K562 (cell line): ENCODE measurements at regions not wholly inside any gene's neighbourhood (a gene's known extent, or its start where the extent isn't known, plus 50 kb on each side); places are given as distances from the start of the nearest gene placed in this dataset.

ENCODE experiments used
- ATAC-seq: fragments of 200-7000 bp; cut with Tn5 transposase; 3 replicates; pipeline ENCODE4 v1.9.1; 2020; ENCODE audit warnings: moderate library complexity
- BruUV-seq: library from RNA; stranded (reverse); fragments of 400-500 nt; replicated peaks from 2 replicates; lab custom pipeline; 2021; lab: Mats Ljungman, UMichigan
- CTCF ChIA-PET: fragments of 300-600 bp; formaldehyde crosslinking; extraction: SDS; loops from one replicate; lab custom pipeline; 2021; ENCODE audit warnings: low intra/inter-chr PET ratio; lab: Yijun Ruan, JAX
- POLR2A ChIA-PET: fragments of 300-600, 350-650 bp; sonication (Branson Sonifier 250); formaldehyde crosslinking; extraction: SDS; loops from one replicate; lab custom pipeline; 2021; ENCODE audit warnings: antibody characterized with exemption, inconsistent platforms; lab: Yijun Ruan, JAX
- DNase-seq, 4 experiments: peaks; one replicate each; pipeline versions ENCODE4 v3.0.0 to v3.0.0-alpha.2; 2011 to 2018; ENCODE audit warnings: low spot score in 3 of 4, mixed read lengths in 3 of 4; ENCODE audit errors: extremely low read depth in 1 of 4
- FAIRE-seq: peaks from 2 replicates; lab custom pipeline; 2011; peaks lifted over from hg19 to GRCh38; lab: Jason Lieb, UNC
- H2AFZ ChIP-seq: 2 replicates; pipeline ENCODE4 v1.6.0; 2011; ENCODE audit warnings: low read depth, low read length, control low read depth, inconsistent platforms
- H3K27ac ChIP-seq: fragments of 200-600 bp; 3 replicates; pipeline ENCODE4 v1.8.0; 2011; ENCODE audit warnings: low read depth, mild to moderate bottlenecking, control low read depth, inconsistent platforms, low read length, moderate library complexity, mixed read lengths; ENCODE audit errors: extremely low read depth
- H3K27me3 ChIP-seq, 2 experiments: fragments of 300-600 bp in 1 of 2; 2 replicates in 1 of 2; 3 replicates in 1 of 2; pipeline versions ENCODE4 v1.6.0 to v1.8.0; 2011; ENCODE audit warnings: inconsistent platforms in 2 of 2, low read length in 2 of 2, mild to moderate bottlenecking in 1 of 2, mixed read lengths in 1 of 2, moderate library complexity in 1 of 2; ENCODE audit not compliant: control insufficient read depth in 2 of 2, insufficient read depth in 2 of 2
- H3K36me3 ChIP-seq: fragments of 300-600 bp; 3 replicates; pipeline ENCODE4 v1.8.0; 2011; ENCODE audit warnings: mild to moderate bottlenecking, low read length, inconsistent platforms; ENCODE audit not compliant: control insufficient read depth, insufficient read depth
- H3K4me1 ChIP-seq, 2 experiments: fragments of 200-600 bp in 1 of 2; replicated peaks in 1 of 2; 2 replicates in 1 of 2; 3 replicates in 1 of 2; pipeline versions ENCODE4 v1.5.1 to v1.8.0; 2011; ENCODE audit warnings: inconsistent platforms in 2 of 2, low read length in 2 of 2, mild to moderate bottlenecking in 1 of 2, mixed read lengths in 1 of 2, moderate library complexity in 1 of 2; ENCODE audit not compliant: control insufficient read depth in 2 of 2, insufficient read depth in 2 of 2
- H3K4me2 ChIP-seq: 2 replicates; pipeline ENCODE4 v1.6.1; 2011; ENCODE audit warnings: low read length, control low read depth, inconsistent platforms, mixed read lengths; ENCODE audit not compliant: insufficient read depth
- H3K4me3 ChIP-seq: fragments of 200-600 bp; sonication (generic), shearing (Covaris generic); 2 replicates; pipeline ENCODE4 v1.5.1; 2016; ENCODE audit warnings: control low read depth, inconsistent platforms
- H3K79me2 ChIP-seq: fragments of 200-600 bp; 3 replicates; pipeline ENCODE4 v1.8.0; 2011; ENCODE audit warnings: low read length, inconsistent platforms; ENCODE audit not compliant: control insufficient read depth, insufficient read depth
- H3K9ac ChIP-seq, 2 experiments: 2 replicates each; pipeline versions ENCODE4 v1.6.0 to v1.6.1; 2011; ENCODE audit warnings: low read depth in 2 of 2, low read length in 2 of 2, control low read depth in 1 of 2, inconsistent platforms in 1 of 2, mild to moderate bottlenecking in 1 of 2, mixed read lengths in 1 of 2; ENCODE audit not compliant: insufficient read depth in 1 of 2
- H3K9me1 ChIP-seq: one replicate; pipeline ENCODE4 v1.6.0; 2011; ENCODE audit warnings: inconsistent platforms, mild to moderate bottlenecking, low read length, moderate library complexity; ENCODE audit not compliant: control insufficient read depth, insufficient read depth
- H3K9me3 ChIP-seq: replicated peaks from 2 replicates; pipeline ENCODE4 v1.5.1; 2011; ENCODE audit warnings: low read depth, low read length, inconsistent platforms; ENCODE audit not compliant: control insufficient read depth, insufficient read depth
- H4K20me1 ChIP-seq: replicated peaks from 2 replicates; pipeline ENCODE4 v1.6.1; 2011; ENCODE audit warnings: low read length, inconsistent platforms, mixed read lengths; ENCODE audit not compliant: control insufficient read depth, insufficient read depth
- DPF2 ChIP-seq: fragments of 450-650 bp; IDR thresholded peaks from 2 replicates; pipeline ENCODE4 v1.6.1; 2016
- EHMT2 ChIP-seq: fragments of 450-650 bp; IDR thresholded peaks from 2 replicates; pipeline ENCODE4 v1.6.1; 2018; ENCODE audit warnings: antibody characterized with exemption
- FIP1L1 ChIP-seq: fragments of 200-400 bp; formaldehyde crosslinking; IDR thresholded peaks from 2 replicates; pipeline ENCODE4 v1.6.1; 2018; ENCODE audit warnings: mild to moderate bottlenecking, low read depth, low read length; ENCODE audit not compliant: poor library complexity, severe bottlenecking
- GATAD2A ChIP-seq: fragments of 450-650 bp; IDR thresholded peaks from 2 replicates; pipeline ENCODE4 v1.6.1; 2017
- HDAC3 ChIP-seq: fragments of 450-650 bp; IDR thresholded peaks from 2 replicates; pipeline ENCODE4 v1.6.1; 2018; ENCODE audit warnings: borderline replicate concordance, mild to moderate bottlenecking, moderate library complexity; ENCODE audit not compliant: partially characterized antibody
- JUN ChIP-seq, 2 experiments: sonication (generic) in 1 of 2; formaldehyde crosslinking in 1 of 2; IDR thresholded peaks; 2 replicates each; pipeline versions ENCODE4 v1.6.1 to v1.8.0; 2012 to 2022; ENCODE audit warnings: borderline replicate concordance in 2 of 2, mild to moderate bottlenecking in 2 of 2, improper control_type of control experiment in 1 of 2, low read depth in 1 of 2, low read length in 1 of 2, missing genetic modification reagents in 1 of 2
- MTA1 ChIP-seq: fragments of 450-650 bp; IDR thresholded peaks from 2 replicates; pipeline ENCODE4 v1.6.1; 2017; ENCODE audit warnings: borderline replicate concordance
- NR0B1 ChIP-seq: fragments of 450-650 bp; IDR thresholded peaks from one replicate; pipeline ENCODE4 v1.6.1; 2018; ENCODE audit warnings: mild to moderate bottlenecking, moderate library complexity; ENCODE audit not compliant: partially characterized antibody
- POLR3G ChIP-seq: IDR thresholded peaks from 2 replicates; pipeline ENCODE4 v1.6.1; 2011; ENCODE audit not compliant: insufficient read length, insufficient replicate concordance; ENCODE audit errors: extremely low read depth
- SFPQ ChIP-seq: fragments of 200-400 bp; formaldehyde crosslinking; IDR thresholded peaks from 2 replicates; pipeline ENCODE4 v1.6.1; 2017; ENCODE audit warnings: mild to moderate bottlenecking, low read depth, low read length, moderate library complexity
- STAG1 ChIP-seq: sonication (generic); formaldehyde crosslinking; IDR thresholded peaks from 2 replicates; pipeline ENCODE4 v1.5.0; 2020; ENCODE audit warnings: missing genetic modification reagents, borderline replicate concordance
- TRIM24 ChIP-seq, 2 experiments: fragments of 450-650 bp; IDR thresholded peaks; 2 replicates each; pipeline ENCODE4 v1.6.1; 2016
- ZNF12 ChIP-seq: sonication (generic); formaldehyde crosslinking; IDR thresholded peaks from 2 replicates; pipeline ENCODE4 v1.4.0; 2020; ENCODE audit warnings: mild to moderate bottlenecking, missing genetic modification reagents
- ZNF277 ChIP-seq: fragments of 250-450 bp; sonication (Bioruptor Pico); IDR thresholded peaks from 2 replicates; pipeline ENCODE4 v1.8.0; 2022; ENCODE audit warnings: inconsistent platforms, mild to moderate bottlenecking, moderate library complexity, borderline replicate concordance
- WGBS: fragments of 100-300 bp; shearing (Covaris generic); methylation state at CpG from one replicate; pipeline ENCODE4 v1.1.6; 2016; ENCODE audit warnings: low coverage, mixed read lengths; ENCODE audit not compliant: insufficient coverage; ENCODE audit errors: missing lambda C conversion rate; 5-methylcytosine and 5-hydroxymethylcytosine counted together
- in situ Hi-C: fragments of 300-500 bp; cut with MboI; formaldehyde crosslinking; loops from 4 replicates; pipeline ENCODE4 v1.15.0; 2018; ENCODE audit warnings: inconsistent platforms, mixed read lengths
- intact Hi-C: fragments of 100-400 bp; cut with micrococcal nuclease; formaldehyde crosslinking; loops from 2 replicates; pipeline ENCODE4 v1.14.2; 2022

GRCh38 chr3:44120721-44121582, 120.7 kb upstream of the TOPAZ1 start:
- Histone ChIP-seq H3K4me3 (no peak overlapping the region), H3K4me1 (no peaks in the 10 kb centered on the region), H3K79me2 (no peaks in the 10 kb centered on the region), H3K9ac (no peak overlapping the region), H3K4me2 (no peak overlapping the region), H3K9me3 (no peaks in the 10 kb centered on the region), H4K20me1 (no peaks in the 10 kb centered on the region), H3K27ac (no peak overlapping the region), H3K36me3 (no peaks in the 10 kb centered on the region), H2AFZ (no peak overlapping the region), H3K27me3 (peaks cover 3 to 39% of the 10 kb centered on the region in 2 experiments; a peak in 4 of 5 replicates), H3K9me1 (no peaks in the 10 kb centered on the region)
- no peak for FAIRE-seq
- ATAC-seq: no peak
- intact Hi-C loops: no loop called here
- in situ Hi-C loops: no loop called here
- DNase-seq: no peak
- POLR2A ChIA-PET: interaction anchor here (2.1 kb wide), 1 partner anchor 10 kb away, joined by 6 read pairs; no protein-coding TSS in a partner anchor
- 3% methylated on average over 6 of the region's 6 CpGs for WGBS
- no TSS peak for BruUV-seq
- CTCF ChIA-PET: no interaction called here
- TF ChIP-seq MTA1: no peak
- TF ChIP-seq STAG1 (CRISPR knock-in tag): no peak
- no peak for TF ChIP-seq EHMT2
- no peak for TF ChIP-seq HDAC3
- TF ChIP-seq ZNF12 (CRISPR knock-in tag): no peak
- no peak for TF ChIP-seq POLR3G
- TF ChIP-seq DPF2: no peak
- no peak for TF ChIP-seq TRIM24 (IDR thresholded peaks at IDR 0.05)
- no peak for TF ChIP-seq NR0B1
- TF ChIP-seq ZNF277 (CRISPR knock-in tag): no peak
- no peak for TF ChIP-seq JUN (IDR thresholded peaks at IDR 0.05; ENCODE audit: borderline replicate concordance, low read depth, low read length)
- TF ChIP-seq JUN (CRISPR knock-in tag; IDR thresholded peaks at IDR 0.05; ENCODE audit: borderline replicate concordance): no peak
- TF ChIP-seq FIP1L1: no peak
- no peak for TF ChIP-seq GATAD2A
- no peak for TF ChIP-seq SFPQ
